ENCODE measurements at regions not wholly inside any gene's neighbourhood (a gene's known extent, or its start where the extent isn't known, plus 50 kb on each side); places are given as distances from the start of the nearest gene placed in this dataset.

DNA sequence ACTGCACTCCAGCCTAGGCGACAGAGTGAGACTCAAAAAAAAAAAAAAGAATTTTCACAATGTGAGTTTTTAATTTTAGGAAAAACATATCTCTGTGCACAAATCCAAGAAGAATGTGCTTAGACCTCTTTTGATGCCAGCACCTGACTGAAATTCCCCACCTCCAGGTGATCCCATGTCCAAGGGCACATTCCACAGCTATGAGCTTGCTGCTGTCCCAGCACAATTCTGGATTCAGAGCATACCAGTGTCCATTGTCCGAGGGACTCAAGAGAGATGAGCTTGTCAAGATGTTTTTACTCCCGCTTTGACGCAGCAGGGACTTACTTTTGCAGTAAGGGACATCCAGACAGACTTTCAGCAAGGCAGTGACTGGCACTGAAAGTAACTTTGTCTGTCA is 489.1 kb upstream of the ACVR2A start:
- TF ChIP-seq POLR2AphosphoS5 (IDR thresholded peaks at IDR 0.05) = no peak
- Histone ChIP-seq H3K36me3 (no peaks in the 10 kb centered on the region), H3K9me3 (no peaks in the 10 kb centered on the region), H3K4me1 (peaks cover 0 to 4% (median 0%) of the 10 kb centered on the region in 4 donors), H3K27me3 (no peaks in the 10 kb centered on the region), H3K27ac (no peak overlapping the region), H3K4me3 (no peak overlapping the region)
- no peak for DNase-seq
- 94 to 97% methylated on average over 4 of the region's 4 CpGs for whole genome bisulfite sequencing, 2 donors
- intact Hi-C loops (cut with DNase I) = no loop called here

GRCh38 chr2:147353072-147353381 is 491.8 kb upstream of the ACVR2A start:
- Histone ChIP-seq H3K4me3 (no peak overlapping the region), H3K27ac (no peak overlapping the region), H3K36me3 (no peaks in the 10 kb centered on the region), H3K27me3 (no peaks in the 10 kb centered on the region), H3K9me3 (no peaks in the 10 kb centered on the region), H3K4me1 (no peaks in the 10 kb centered on the region)
- DNase-seq = no peak
- intact Hi-C loops (cut with DNase I) = no loop called here
- TF ChIP-seq POLR2AphosphoS5 (IDR thresholded peaks at IDR 0.05) (no peak), CTCF (IDR thresholded peaks at IDR 0.05) (no peak), POLR2A (IDR thresholded peaks at IDR 0.05) (no peak), EP300 (IDR thresholded peaks at IDR 0.05) (no peak)

GRCh38 chr2:147352264-147353071 is 492.4 kb upstream of the ACVR2A start:
- Histone ChIP-seq H3K9me3 (no peaks in the 10 kb centered on the region), H3K4me1 (no peaks in the 10 kb centered on the region), H3K36me3 (no peaks in the 10 kb centered on the region), H3K27me3 (no peaks in the 10 kb centered on the region), H3K4me3 (no peak overlapping the region), H3K27ac (no peak overlapping the region)
- TF ChIP-seq POLR2A (IDR thresholded peaks at IDR 0.05) (no peak), EP300 (IDR thresholded peaks at IDR 0.05) (no peak), POLR2AphosphoS5 (IDR thresholded peaks at IDR 0.05) (no peak), CTCF (IDR thresholded peaks at IDR 0.05) (no peak)
- WGBS, 2 donors = 75 to 86% methylated on average over 8 of the region's 8 CpGs
- intact Hi-C loops (cut with DNase I) = no loop called here
- no peak for DNase-seq

DNA sequence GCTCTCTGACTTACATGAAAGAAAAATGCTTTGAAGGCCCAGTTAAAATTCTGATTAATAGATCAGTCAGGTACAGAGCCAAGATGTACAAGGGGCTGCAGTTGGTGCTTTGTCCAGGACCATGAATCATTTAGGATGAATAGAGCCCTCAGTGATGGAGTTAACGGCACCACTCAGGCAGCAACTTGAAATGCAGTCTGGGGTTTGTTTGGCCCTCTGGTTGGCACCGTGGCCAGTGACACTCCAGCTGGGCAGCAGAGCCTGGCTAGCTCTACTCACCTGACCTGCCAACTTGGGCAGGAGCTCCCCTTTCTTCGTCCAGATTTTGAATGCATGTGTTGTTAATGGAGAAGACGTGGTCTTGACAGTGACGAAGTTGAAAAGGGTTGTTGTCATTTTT is 493.0 kb upstream of the ACVR2A start:
- intact Hi-C loops (cut with DNase I) = no loop called here
- no peak for DNase-seq
- no peaks in the 10 kb centered on the region for H3K27me3 ChIP-seq
- WGBS, 2 donors = 93 to 94% methylated on average over 5 of the region's 5 CpGs
- no peaks in the 10 kb centered on the region for H3K9me3 ChIP-seq
- H3K4me1 ChIP-seq = no peaks in the 10 kb centered on the region
- no peak overlapping the region for H3K27ac ChIP-seq
- TF ChIP-seq EP300 (IDR thresholded peaks at IDR 0.05) (no peak), POLR2AphosphoS5 (IDR thresholded peaks at IDR 0.05) (no peak), POLR2A (IDR thresholded peaks at IDR 0.05) (no peak), CTCF (IDR thresholded peaks at IDR 0.05) (no peak)
- H3K36me3 ChIP-seq = no peaks in the 10 kb centered on the region
- no peak overlapping the region for H3K4me3 ChIP-seq

GRCh38 chr2:147348931-147349555 is 495.8 kb upstream of the ACVR2A start:
- no peak overlapping the region for H3K27ac ChIP-seq
- intact Hi-C loops (cut with DNase I) = no loop called here
- no peak for DNase-seq

More at GRCh38 chr2:147348931-147349555, 495.8 kb upstream of the ACVR2A start:
- Histone ChIP-seq H3K27me3 (no peaks in the 10 kb centered on the region), H3K4me1 (no peaks in the 10 kb centered on the region), H3K4me3 (no peak overlapping the region), H3K36me3 (no peaks in the 10 kb centered on the region), H3K9me3 (peaks cover 0 to 14% (median 5%) of the 10 kb centered on the region in 4 donors)
- TF ChIP-seq POLR2A (IDR thresholded peaks at IDR 0.05) = no peak
- TF ChIP-seq CTCF (IDR thresholded peaks at IDR 0.05) = no peak
- no peak for TF ChIP-seq EP300 (IDR thresholded peaks at IDR 0.05)
- TF ChIP-seq POLR2AphosphoS5 (IDR thresholded peaks at IDR 0.05) = no peak
- WGBS, 2 donors = 84 to 88% methylated on average over 4 of the region's 4 CpGs

All from sigmoid colon (tissue), 6 donors.